ENCODE measurements at regions not wholly inside any gene's neighbourhood (a gene's known extent, or its start where the extent isn't known, plus 50 kb on each side); places are given as distances from the start of the nearest gene placed in this dataset.
"Not testable (repeated sequence)": the region's sequence is repeated elsewhere in the genome, so short reads cannot be mapped to it uniquely, and the experiment has no call there.

DNA sequence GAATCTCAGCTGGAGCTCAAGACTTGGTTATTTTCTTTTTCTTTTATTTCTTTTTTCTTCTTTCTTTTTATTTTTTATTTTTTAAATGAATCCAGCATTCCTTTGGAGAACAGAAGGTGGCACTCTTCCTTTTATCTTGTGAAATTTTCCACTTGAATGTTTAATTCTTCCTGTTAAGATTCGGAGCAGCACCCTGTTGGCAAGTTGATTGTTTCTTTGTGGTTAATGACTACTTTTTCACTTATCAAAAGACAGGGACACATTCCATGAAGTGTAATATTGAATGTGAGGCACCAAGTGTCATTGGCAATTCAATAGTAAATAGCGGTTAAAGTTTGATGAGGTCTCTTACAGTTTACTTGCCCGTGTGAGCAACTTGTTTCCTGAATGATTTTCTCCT is 240.5 kb upstream of the CHD1 start:
- DNase-seq: no peak
- Histone ChIP-seq H3K4me3 (ENCODE audit: low read depth in 1 of 2, low read length in 2 of 2) (no peak overlapping the region), H3K4me2 (ENCODE audit: insufficient read depth, low read length) (no peak overlapping the region), H3K4me1 (ENCODE audit: insufficient read depth, low read length) (no peaks in the 10 kb centered on the region), H3K9me3 (ENCODE audit: insufficient read depth, low read length, severe bottlenecking) (no peaks in the 10 kb centered on the region), H3K79me2 (ENCODE audit: insufficient read depth, low read length) (no peaks in the 10 kb centered on the region), H3K36me3 (ENCODE audit: insufficient read depth, low read length) (no peaks in the 10 kb centered on the region), H4K20me1 (ENCODE audit: insufficient read depth, low read length) (no peaks in the 10 kb centered on the region), H2AFZ (ENCODE audit: low read depth, low read length) (no peak overlapping the region), H3K27ac (ENCODE audit: low read length) (no peak overlapping the region), H3K27me3 (ENCODE audit: insufficient read depth, low read length, poor library complexity) (peaks cover 15% of the 10 kb centered on the region), H3K9ac (ENCODE audit: low read depth, low read length) (no peak overlapping the region)
- ATAC-seq (ENCODE audit: insufficient read depth, low read depth): no peak
- TF ChIP-seq EZH2 (IDR thresholded peaks at IDR 0.05; ENCODE audit: borderline replicate concordance, low read depth, low read length, severe bottlenecking): no peak
- TF ChIP-seq, protein P1, sequence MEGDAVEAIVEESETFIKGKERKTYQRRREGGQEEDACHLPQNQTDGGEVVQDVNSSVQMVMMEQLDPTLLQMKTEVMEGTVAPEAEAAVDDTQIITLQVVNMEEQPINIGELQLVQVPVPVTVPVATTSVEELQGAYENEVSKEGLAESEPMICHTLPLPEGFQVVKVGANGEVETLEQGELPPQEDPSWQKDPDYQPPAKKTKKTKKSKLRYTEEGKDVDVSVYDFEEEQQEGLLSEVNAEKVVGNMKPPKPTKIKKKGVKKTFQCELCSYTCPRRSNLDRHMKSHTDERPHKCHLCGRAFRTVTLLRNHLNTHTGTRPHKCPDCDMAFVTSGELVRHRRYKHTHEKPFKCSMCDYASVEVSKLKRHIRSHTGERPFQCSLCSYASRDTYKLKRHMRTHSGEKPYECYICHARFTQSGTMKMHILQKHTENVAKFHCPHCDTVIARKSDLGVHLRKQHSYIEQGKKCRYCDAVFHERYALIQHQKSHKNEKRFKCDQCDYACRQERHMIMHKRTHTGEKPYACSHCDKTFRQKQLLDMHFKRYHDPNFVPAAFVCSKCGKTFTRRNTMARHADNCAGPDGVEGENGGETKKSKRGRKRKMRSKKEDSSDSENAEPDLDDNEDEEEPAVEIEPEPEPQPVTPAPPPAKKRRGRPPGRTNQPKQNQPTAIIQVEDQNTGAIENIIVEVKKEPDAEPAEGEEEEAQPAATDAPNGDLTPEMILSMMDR (IDR thresholded peaks at IDR 0.05; ENCODE audit: borderline replicate concordance, extremely low read depth, low read length, poor library complexity, severe bottlenecking): no peak

DNA sequence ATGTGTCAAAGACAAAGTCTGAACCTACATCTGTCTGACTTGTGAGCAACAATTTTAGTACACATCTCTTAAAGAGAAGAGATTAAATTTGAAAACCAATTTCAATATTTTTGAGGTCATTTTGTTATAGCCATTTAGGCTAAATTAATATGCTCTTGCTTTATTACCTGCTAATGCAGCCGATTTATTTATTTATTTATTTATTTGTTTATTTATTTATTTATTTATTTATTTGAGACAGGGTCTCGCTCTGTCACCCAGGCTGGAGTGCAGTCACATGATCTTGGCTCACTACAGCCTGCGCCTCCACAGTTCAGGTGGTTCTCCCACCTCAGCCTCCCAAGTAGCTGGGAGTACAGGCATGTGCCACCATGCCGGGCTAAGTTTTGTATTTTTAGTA is 232.7 kb upstream of the CHD1 start:
- not testable (repeated sequence) for H3K9ac ChIP-seq (ENCODE audit: low read depth, low read length); H2AFZ ChIP-seq (ENCODE audit: low read depth, low read length); DNase-seq; H3K27ac ChIP-seq (ENCODE audit: low read length); ATAC-seq (ENCODE audit: insufficient read depth, low read depth); H3K9me3 ChIP-seq (ENCODE audit: insufficient read depth, low read length, severe bottlenecking); H3K4me2 ChIP-seq (ENCODE audit: insufficient read depth, low read length); H3K4me1 ChIP-seq (ENCODE audit: insufficient read depth, low read length); H3K4me3 ChIP-seq (ENCODE audit: low read depth in 1 of 2, low read length in 2 of 2); H3K36me3 ChIP-seq (ENCODE audit: insufficient read depth, low read length); H4K20me1 ChIP-seq (ENCODE audit: insufficient read depth, low read length); H3K79me2 ChIP-seq (ENCODE audit: insufficient read depth, low read length); H3K27me3 ChIP-seq (ENCODE audit: insufficient read depth, low read length, poor library complexity)

DNA sequence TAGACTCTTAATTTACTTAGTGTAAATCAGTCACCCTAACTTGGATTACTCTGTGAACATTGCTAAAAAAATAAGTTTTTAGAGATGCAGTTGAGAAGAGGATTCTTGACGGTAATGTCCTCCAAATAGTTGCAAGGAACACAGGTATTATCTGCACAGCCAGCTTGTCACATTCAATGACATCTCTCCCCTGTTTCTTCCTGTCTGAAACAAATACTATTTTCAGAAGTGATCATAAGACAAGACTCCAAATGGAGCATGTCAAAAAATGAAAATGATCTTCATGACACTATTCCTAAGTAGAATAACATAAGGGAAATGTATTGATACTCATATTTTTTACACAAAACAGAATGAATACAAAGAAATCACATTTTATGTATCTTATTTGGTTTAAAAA is 227.9 kb upstream of the CHD1 start:
- Histone ChIP-seq H3K9me3 (ENCODE audit: insufficient read depth, low read length, severe bottlenecking) (no peaks in the 10 kb centered on the region), H3K36me3 (ENCODE audit: insufficient read depth, low read length) (no peaks in the 10 kb centered on the region), H4K20me1 (ENCODE audit: insufficient read depth, low read length) (no peaks in the 10 kb centered on the region), H3K4me1 (ENCODE audit: insufficient read depth, low read length) (no peaks in the 10 kb centered on the region), H3K79me2 (ENCODE audit: insufficient read depth, low read length) (no peaks in the 10 kb centered on the region), H2AFZ (ENCODE audit: low read depth, low read length) (no peak overlapping the region), H3K4me3 (ENCODE audit: low read depth in 1 of 2, low read length in 2 of 2) (no peak overlapping the region), H3K27ac (ENCODE audit: low read length) (no peak overlapping the region), H3K4me2 (ENCODE audit: insufficient read depth, low read length) (no peak overlapping the region), H3K9ac (ENCODE audit: low read depth, low read length) (no peak overlapping the region), H3K27me3 (ENCODE audit: insufficient read depth, low read length, poor library complexity) (peaks cover 3% of the 10 kb centered on the region)
- ATAC-seq (ENCODE audit: insufficient read depth, low read depth) (no peak), DNase-seq (no peak)
- TF ChIP-seq EZH2 (IDR thresholded peaks at IDR 0.05; ENCODE audit: borderline replicate concordance, low read depth, low read length, severe bottlenecking): no peak
- TF ChIP-seq, protein P1 (IDR thresholded peaks at IDR 0.05; ENCODE audit: borderline replicate concordance, extremely low read depth, low read length, poor library complexity, severe bottlenecking): no peak

DNA sequence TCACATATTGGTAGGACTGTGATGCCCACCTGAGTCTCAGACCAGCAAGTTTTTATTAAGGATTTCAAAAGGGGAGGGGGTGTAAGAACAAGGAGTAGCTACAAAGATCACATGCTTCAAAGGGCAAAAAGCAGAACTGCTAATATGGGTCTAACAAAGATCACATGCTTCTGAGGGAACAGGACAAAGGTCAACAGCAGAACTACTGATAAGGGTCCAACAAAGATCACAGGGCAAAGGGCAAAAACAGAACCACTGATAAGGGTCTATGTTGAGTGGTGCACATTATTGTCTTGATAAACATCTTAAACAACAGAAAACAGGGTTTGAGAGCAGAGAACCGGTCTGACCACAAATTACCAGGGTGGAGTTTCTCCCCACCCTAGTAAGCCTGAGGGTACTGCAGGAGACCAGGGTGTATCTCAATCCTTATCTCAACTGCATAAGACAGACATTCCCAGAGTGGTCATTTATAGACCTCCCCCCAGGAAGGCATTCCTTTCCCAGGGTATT is 214.5 kb upstream of the CHD1 start:
- not testable (repeated sequence) for H3K79me2 ChIP-seq (ENCODE audit: insufficient read depth, low read length); H3K36me3 ChIP-seq (ENCODE audit: insufficient read depth, low read length); DNase-seq; H3K4me1 ChIP-seq (ENCODE audit: insufficient read depth, low read length); H3K4me3 ChIP-seq (ENCODE audit: low read depth in 1 of 2, low read length in 2 of 2); H3K9ac ChIP-seq (ENCODE audit: low read depth, low read length); H3K9me3 ChIP-seq (ENCODE audit: insufficient read depth, low read length, severe bottlenecking); H3K27ac ChIP-seq (ENCODE audit: low read length); H4K20me1 ChIP-seq (ENCODE audit: insufficient read depth, low read length); H2AFZ ChIP-seq (ENCODE audit: low read depth, low read length); ATAC-seq (ENCODE audit: insufficient read depth, low read depth); H3K4me2 ChIP-seq (ENCODE audit: insufficient read depth, low read length); H3K27me3 ChIP-seq (ENCODE audit: insufficient read depth, low read length, poor library complexity)
